NAMALWA (cell line): ENCODE measurements at regions not wholly inside any gene's neighbourhood (a gene's known extent, or its start where the extent isn't known, plus 50 kb on each side); places are given as distances from the start of the nearest gene placed in this dataset.
"Not testable (repeated sequence)": the region's sequence is repeated elsewhere in the genome, so short reads cannot be mapped to it uniquely, and the experiment has no call there.

Experiments
- DNase-seq: peaks from one replicate; pipeline ENCODE4 v3.0.0-alpha.2; 2015; ENCODE audit warnings: low spot score

- DNase-seq, result no peak
These were observed 1197.4 kb downstream of the SUCLG1 start for GRCh38 chr2:83261591-83262136.

- DNase-seq, result no peak
These were observed 1205.2 kb downstream of the SUCLG1 start for GRCh38 chr2:83253848-83254247.

- no peak for DNase-seq
These were observed 1207.7 kb downstream of the SUCLG1 start for GRCh38 chr2:83251321-83251872.

- not testable (repeated sequence) for DNase-seq
These were observed 1213.1 kb downstream of the SUCLG1 start for GRCh38 chr2:83245806-83246537.

GRCh38 chr2:83240611-83241010 is 1218.5 kb downstream of the SUCLG1 start:
- DNase-seq, result no peak

GRCh38 chr2:83238111-83238510 is 1221.0 kb downstream of the SUCLG1 start:
- no peak for DNase-seq

- no peak for DNase-seq
These were observed 1224.8 kb downstream of the SUCLG1 start for GRCh38 chr2:83234246-83234645.

- no peak for DNase-seq
These were observed 1225.3 kb downstream of the SUCLG1 start for GRCh38 chr2:83233781-83234180.

- DNase-seq, result peak; percentile 2
These were observed 1225.8 kb downstream of the SUCLG1 start for GRCh38 chr2:83233326-83233725.

GRCh38 chr2:83229443-83229842 is 1229.6 kb downstream of the SUCLG1 start:
- DNase-seq, result no peak

- no peak for DNase-seq
These were observed 1234.4 kb downstream of the SUCLG1 start for GRCh38 chr2:83224591-83225200.

GRCh38 chr2:83221258-83221657 is 1237.8 kb downstream of the SUCLG1 start:
- no peak for DNase-seq

GRCh38 chr2:83217854-83218253 is 1241.2 kb downstream of the SUCLG1 start:
- no peak for DNase-seq

- peak; percentile 44 for DNase-seq
These were observed 1262.9 kb downstream of the SUCLG1 start for GRCh38 chr2:83196225-83196624.

GRCh38 chr2:83191316-83191715 is 1267.8 kb downstream of the SUCLG1 start:
- DNase-seq, result no peak

GRCh38 chr2:83186105-83186760 is 1272.8 kb downstream of the SUCLG1 start:
- no peak for DNase-seq

- DNase-seq, result not testable (repeated sequence)
These were observed 1278.1 kb downstream of the SUCLG1 start for GRCh38 chr2:83180862-83181530.

GRCh38 chr2:83176539-83176938 is 1282.5 kb downstream of the SUCLG1 start:
- no peak for DNase-seq

- no peak for DNase-seq
These were observed 1286.2 kb downstream of the SUCLG1 start for GRCh38 chr2:83172841-83173240.

- no peak for DNase-seq
These were observed 1290.7 kb downstream of the SUCLG1 start for GRCh38 chr2:83168377-83168776.

- no peak for DNase-seq
These were observed 1296.7 kb downstream of the SUCLG1 start for GRCh38 chr2:83162421-83162820.

- no peak for DNase-seq
These were observed 1298.5 kb downstream of the SUCLG1 start for GRCh38 chr2:83160571-83160970.
